ENCODE measurements at regions not wholly inside any gene's neighbourhood (a gene's known extent, or its start where the extent isn't known, plus 50 kb on each side); places are given as distances from the start of the nearest gene placed in this dataset.

DNA sequence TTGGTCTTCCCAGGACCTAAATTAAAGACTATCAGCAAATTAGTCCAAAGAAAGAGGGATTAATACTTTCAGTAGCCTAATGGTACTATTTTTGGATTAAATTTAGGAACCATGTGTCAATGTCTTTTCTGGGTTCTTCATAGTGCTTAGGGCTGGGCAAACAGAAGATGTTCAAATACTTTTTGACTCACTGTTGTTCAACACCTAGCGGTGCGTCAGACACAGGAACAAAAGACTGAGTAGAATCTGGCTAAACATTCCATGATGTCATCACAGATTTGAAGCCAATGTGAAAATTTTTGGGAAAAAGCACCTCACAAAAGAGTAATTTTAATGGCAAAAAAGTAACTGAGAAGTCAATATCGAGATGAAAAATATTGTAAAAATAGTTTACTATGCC, 544.4 kb downstream of the EFNA5 start:
- DNase-seq (ENCODE audit: low spot score), result no peak
- Histone ChIP-seq H3K4me3 (no peak overlapping the region), H3K27ac (no peak overlapping the region)
- TF ChIP-seq, protein P1, sequence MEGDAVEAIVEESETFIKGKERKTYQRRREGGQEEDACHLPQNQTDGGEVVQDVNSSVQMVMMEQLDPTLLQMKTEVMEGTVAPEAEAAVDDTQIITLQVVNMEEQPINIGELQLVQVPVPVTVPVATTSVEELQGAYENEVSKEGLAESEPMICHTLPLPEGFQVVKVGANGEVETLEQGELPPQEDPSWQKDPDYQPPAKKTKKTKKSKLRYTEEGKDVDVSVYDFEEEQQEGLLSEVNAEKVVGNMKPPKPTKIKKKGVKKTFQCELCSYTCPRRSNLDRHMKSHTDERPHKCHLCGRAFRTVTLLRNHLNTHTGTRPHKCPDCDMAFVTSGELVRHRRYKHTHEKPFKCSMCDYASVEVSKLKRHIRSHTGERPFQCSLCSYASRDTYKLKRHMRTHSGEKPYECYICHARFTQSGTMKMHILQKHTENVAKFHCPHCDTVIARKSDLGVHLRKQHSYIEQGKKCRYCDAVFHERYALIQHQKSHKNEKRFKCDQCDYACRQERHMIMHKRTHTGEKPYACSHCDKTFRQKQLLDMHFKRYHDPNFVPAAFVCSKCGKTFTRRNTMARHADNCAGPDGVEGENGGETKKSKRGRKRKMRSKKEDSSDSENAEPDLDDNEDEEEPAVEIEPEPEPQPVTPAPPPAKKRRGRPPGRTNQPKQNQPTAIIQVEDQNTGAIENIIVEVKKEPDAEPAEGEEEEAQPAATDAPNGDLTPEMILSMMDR (IDR thresholded peaks at IDR 0.05), result no peak

GRCh38 chr5:107124376-107124775, 546.4 kb downstream of the EFNA5 start:
- no peak overlapping the region for H3K4me3 ChIP-seq
- no peak for DNase-seq (ENCODE audit: low spot score)
- TF ChIP-seq, protein P1 (IDR thresholded peaks at IDR 0.05), result no peak
- H3K27ac ChIP-seq, result no peak overlapping the region

DNA sequence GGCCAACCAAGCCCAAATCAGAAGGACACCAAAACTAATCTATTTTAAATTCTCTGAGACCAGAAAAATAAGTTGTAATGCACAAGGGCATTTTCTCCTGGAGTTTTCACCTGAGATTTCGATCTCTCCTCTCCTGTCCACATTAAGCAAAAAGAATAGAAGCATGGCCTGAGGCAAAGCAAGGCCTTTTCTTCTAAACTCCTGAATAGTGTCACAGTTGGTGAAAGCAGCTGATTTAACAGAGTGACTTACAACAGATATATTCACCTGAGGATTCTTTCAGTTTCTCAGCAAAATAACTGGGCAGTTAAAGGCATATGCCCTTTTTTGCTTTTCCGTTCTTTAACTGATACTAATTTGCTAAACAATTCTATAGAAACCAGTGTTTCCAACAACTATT, 547.7 kb downstream of the EFNA5 start:
- Histone ChIP-seq H3K4me3 (no peak overlapping the region), H3K27ac (no peak overlapping the region)
- TF ChIP-seq, protein P1 (IDR thresholded peaks at IDR 0.05), result no peak
- no peak for DNase-seq (ENCODE audit: low spot score)

DNA sequence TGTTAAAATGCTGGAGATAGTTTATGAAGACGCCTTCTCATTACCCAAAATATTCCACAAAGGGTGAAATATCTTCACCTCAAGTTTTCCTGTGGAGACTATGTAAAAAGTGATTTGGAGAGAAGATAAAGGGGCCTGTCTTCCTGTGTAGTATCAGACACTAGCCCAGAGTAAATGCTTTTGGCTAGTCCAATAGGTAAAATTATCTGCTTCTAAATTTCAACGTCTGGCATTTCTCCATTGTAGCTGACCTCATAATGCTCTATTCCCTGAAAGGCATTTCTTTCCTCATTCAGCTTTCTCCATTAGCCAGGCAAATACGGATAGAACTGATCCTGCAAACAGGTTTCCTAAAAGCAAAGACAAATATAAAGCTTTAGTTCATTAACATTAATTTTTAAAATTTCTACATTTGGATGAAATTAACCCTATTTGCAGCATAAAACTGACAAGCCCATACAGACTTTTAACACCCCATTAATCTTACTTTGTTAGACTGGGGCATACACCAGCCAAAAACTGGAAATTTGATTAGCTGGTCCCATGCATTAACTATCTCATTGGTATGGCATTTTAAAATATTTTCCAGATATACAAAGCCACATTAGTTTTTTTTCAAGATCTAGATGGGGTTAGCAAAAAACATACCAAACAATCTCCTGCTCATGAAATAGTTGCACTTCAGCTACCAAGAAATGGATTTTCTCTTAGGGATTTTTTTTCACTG, 548.8 kb downstream of the EFNA5 start:
- Histone ChIP-seq H3K4me3 (no peak overlapping the region), H3K27ac (no peak overlapping the region)
- TF ChIP-seq, protein P1 (IDR thresholded peaks at IDR 0.05), result no peak
- no peak for DNase-seq (ENCODE audit: low spot score)

DNA sequence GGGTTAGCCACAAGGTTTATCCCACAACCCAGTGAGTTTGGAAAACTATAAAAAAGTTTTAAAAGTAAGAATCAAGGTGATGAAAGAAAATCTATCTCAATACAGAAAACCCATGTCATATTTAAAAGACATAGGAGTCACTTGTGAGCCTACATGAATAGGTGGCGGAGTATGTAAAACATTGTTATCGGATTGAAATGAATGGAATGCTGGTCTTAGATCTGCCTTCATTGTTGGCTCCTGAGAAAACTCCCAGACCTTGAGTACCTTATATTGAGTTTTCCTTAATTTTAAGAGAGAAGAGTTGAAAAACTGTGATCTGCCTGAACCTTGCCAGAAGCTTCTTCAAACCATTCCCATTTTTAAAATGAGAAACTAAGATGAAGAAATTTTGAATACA, 551.1 kb downstream of the EFNA5 start:
- H3K27ac ChIP-seq, result no peak overlapping the region
- H3K4me3 ChIP-seq, result no peak overlapping the region
- DNase-seq (ENCODE audit: low spot score), result no peak
- TF ChIP-seq, protein P1 (IDR thresholded peaks at IDR 0.05), result no peak

DNA sequence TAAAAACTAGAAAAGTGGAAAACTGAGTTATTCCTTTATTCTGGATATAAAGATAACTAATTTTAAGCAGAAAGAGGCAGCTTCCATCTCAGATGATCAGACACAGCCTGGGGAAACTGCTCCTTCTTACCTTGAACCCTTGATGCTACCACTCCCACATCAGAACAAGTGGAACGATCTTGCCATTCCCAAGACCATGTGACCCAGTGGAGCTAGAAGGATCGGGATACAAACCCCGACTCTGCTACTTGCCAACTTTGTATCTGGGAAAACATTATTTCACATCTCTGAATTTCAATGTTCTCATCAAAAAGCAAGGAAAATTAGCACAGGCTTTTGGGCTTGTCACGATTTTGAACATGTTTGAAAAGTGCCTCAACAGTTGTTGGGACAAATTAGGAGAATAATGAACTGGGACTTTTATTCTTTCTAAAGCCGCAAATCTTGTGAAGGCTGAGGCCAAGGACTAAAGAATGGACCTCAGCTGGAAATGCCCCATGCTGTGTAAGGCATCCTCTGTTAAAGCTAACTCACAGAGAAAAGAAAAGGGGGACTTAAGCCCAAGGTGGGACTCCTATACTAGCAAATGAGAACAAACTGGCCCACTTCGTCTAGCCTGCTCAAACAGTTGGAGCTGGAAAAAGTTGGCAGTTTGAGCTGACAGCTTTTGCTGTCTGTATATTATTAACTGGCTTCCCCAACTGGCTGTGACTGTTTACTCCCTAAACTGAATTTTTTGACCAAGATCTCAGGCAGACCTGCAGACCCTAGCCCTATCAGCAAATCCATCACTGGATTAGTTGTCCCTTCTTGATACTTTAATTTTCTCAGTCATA, 552.3 kb downstream of the EFNA5 start:
- no peak for DNase-seq (ENCODE audit: low spot score)
- no peak overlapping the region for H3K27ac ChIP-seq
- no peak overlapping the region for H3K4me3 ChIP-seq
- TF ChIP-seq, protein P1 (IDR thresholded peaks at IDR 0.05), result no peak
